ENCODE measurements at regions not wholly inside any gene's neighbourhood (a gene's known extent, or its start where the extent isn't known, plus 50 kb on each side); places are given as distances from the start of the nearest gene placed in this dataset.

- TF ChIP-seq CTCF (optimal IDR thresholded peaks at IDR 0.05 in 1 of 3, IDR thresholded peaks at IDR 0.05 in 1 of 3, conservative IDR thresholded peaks at IDR 0.05 in 1 of 3; ENCODE audit: extremely low read depth in 1 of 3, insufficient read depth in 2 of 3, low read length in 3 of 3) (no peak), EZH2 (IDR thresholded peaks at IDR 0.05; ENCODE audit: low read length) (no peak)
Measured at GRCh38 chr5:135222171-135222681, 176.8 kb downstream of the MACROH2A1 start.
